ENCODE measurements at regions not wholly inside any gene's neighbourhood (a gene's known extent, or its start where the extent isn't known, plus 50 kb on each side); places are given as distances from the start of the nearest gene placed in this dataset.

DNA sequence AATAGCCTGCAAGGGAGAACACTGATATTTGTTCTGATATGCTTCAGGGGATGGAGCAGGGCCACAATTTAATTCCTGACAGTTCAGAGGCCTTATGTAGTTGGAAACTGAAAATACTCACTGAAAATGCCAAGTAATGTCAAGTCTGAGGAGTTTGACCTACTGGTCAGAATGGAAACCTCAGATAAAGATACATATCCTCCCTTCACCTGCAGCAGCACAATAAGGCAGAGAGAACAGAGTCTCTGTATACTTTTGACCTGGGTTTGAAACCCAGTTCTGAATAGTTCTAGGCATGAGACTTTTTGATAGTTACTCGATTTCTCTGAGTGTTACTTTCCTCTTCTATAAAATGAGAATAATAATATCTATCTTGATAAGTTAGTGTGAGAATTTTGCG is 65.8 kb upstream of the TRPC5 start:
- ChIA-PET POLR2A (ENCODE audit: partially characterized antibody) (no interaction called here), CTCF (ENCODE audit: partially characterized antibody) (no interaction called here)
- Mint-ChIP-seq H3K27ac (no peak overlapping the region), H3K27me3 (no peaks in the 10 kb centered on the region), H3K9me3 (no peaks in the 10 kb centered on the region), H3K4me3 (no peak overlapping the region), H3K4me1 (no peaks in the 10 kb centered on the region), H3K36me3 (no peaks in the 10 kb centered on the region)
- H3K9me3 ChIP-seq (ENCODE audit: control insufficient read depth in 1 of 2, low read length in 2 of 2), result no peaks in the 10 kb centered on the region
- no peaks in the 10 kb centered on the region for H3K36me3 ChIP-seq (ENCODE audit: insufficient read depth, low read length)
- H3K4me1 ChIP-seq (ENCODE audit: insufficient read depth, low read length), result no peaks in the 10 kb centered on the region
- DNase-seq, result no peak
- H3K27ac ChIP-seq (ENCODE audit: low read depth, low read length), result no peak overlapping the region
- no peak overlapping the region for H3K4me3 ChIP-seq (ENCODE audit: low read length in 2 of 2)
- H3K27me3 ChIP-seq (ENCODE audit: insufficient read depth, low read length), result no peaks in the 10 kb centered on the region
- intact Hi-C loops (cut with micrococcal nuclease), result no loop called here

DNA sequence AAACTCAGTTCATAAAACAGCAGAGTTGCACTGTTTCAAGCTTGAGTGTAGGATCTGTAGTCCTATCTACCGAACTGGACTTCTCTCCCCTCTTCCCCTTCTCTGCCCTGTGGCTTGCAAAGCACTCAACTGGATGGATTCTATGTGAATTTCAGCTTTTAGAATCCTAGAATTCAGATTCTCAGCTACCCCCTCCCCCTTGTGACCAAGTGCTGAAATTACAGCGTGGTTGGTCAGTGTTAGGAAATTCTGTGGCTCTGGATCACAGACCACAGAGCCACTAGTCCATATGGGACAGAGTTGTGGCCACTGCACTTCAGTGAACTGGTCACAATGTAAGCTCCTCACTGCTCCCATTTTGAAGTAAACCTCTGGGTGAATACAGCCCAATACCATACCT is 64.6 kb upstream of the TRPC5 start:
- H3K27ac Mint-ChIP-seq, result no peak overlapping the region
- no peaks in the 10 kb centered on the region for H3K27me3 Mint-ChIP-seq
- no peak overlapping the region for H3K4me3 Mint-ChIP-seq
- H3K36me3 ChIP-seq (ENCODE audit: insufficient read depth, low read length), result no peaks in the 10 kb centered on the region
- ChIA-PET CTCF (ENCODE audit: partially characterized antibody) (no interaction called here), POLR2A (ENCODE audit: partially characterized antibody) (no interaction called here)
- no peaks in the 10 kb centered on the region for H3K9me3 ChIP-seq (ENCODE audit: control insufficient read depth in 1 of 2, low read length in 2 of 2)
- H3K27ac ChIP-seq (ENCODE audit: low read depth, low read length), result no peak overlapping the region
- H3K4me1 Mint-ChIP-seq, result no peaks in the 10 kb centered on the region
- no peak overlapping the region for H3K4me3 ChIP-seq (ENCODE audit: low read length in 2 of 2)
- intact Hi-C loops (cut with micrococcal nuclease), result no loop called here
- H3K9me3 Mint-ChIP-seq, result no peaks in the 10 kb centered on the region
- H3K36me3 Mint-ChIP-seq, result no peaks in the 10 kb centered on the region
- no peak for DNase-seq
- H3K4me1 ChIP-seq (ENCODE audit: insufficient read depth, low read length), result no peaks in the 10 kb centered on the region
- H3K27me3 ChIP-seq (ENCODE audit: insufficient read depth, low read length), result no peaks in the 10 kb centered on the region

DNA sequence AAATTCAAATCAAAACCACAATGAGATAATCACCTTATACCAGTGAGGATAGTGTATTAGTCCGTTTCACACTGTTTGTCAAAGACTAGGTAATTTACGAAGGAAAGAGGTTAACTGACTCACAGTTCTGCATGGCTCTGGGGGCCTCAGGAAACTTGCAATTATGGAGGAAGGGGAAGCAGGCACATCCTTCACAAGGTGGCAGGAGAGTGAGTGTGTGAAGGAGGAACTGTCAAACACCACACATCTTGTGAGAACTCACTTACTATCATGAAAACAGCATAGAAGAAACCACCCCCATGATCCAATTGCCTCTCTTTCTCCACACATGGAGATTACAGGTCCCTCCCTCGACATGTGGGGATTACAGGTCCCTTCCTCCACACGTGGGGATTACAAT is 54.7 kb upstream of the TRPC5 start:
- H3K36me3 Mint-ChIP-seq, result no peaks in the 10 kb centered on the region
- H3K27ac ChIP-seq (ENCODE audit: low read depth, low read length), result no peak overlapping the region
- CTCF ChIA-PET (ENCODE audit: partially characterized antibody), result no interaction called here
- peaks cover 0 to 7% (median 0%) of the 10 kb centered on the region in 8 donors for H3K9me3 Mint-ChIP-seq
- POLR2A ChIA-PET (ENCODE audit: partially characterized antibody), result no interaction called here
- no peaks in the 10 kb centered on the region for H3K4me1 Mint-ChIP-seq
- no peak for DNase-seq
- intact Hi-C loops (cut with micrococcal nuclease), result no loop called here
- no peak overlapping the region for H3K4me3 ChIP-seq (ENCODE audit: low read length in 2 of 2)
- no peak overlapping the region for H3K27ac Mint-ChIP-seq
- H3K27me3 ChIP-seq (ENCODE audit: insufficient read depth, low read length), result no peaks in the 10 kb centered on the region
- H3K4me3 Mint-ChIP-seq, result no peak overlapping the region
- no peaks in the 10 kb centered on the region for H3K4me1 ChIP-seq (ENCODE audit: insufficient read depth, low read length)
- H3K9me3 ChIP-seq (ENCODE audit: control insufficient read depth in 1 of 2, low read length in 2 of 2), result no peaks in the 10 kb centered on the region
- H3K27me3 Mint-ChIP-seq, result no peaks in the 10 kb centered on the region
- no peaks in the 10 kb centered on the region for H3K36me3 ChIP-seq (ENCODE audit: insufficient read depth, low read length)
